ENCODE measurements at regions not wholly inside any gene's neighbourhood (a gene's known extent, or its start where the extent isn't known, plus 50 kb on each side); places are given as distances from the start of the nearest gene placed in this dataset.

- no peak for DNase-seq
These were observed 87.2 kb upstream of the PDE5A start for GRCh38 chr4:119715490-119716445.

DNA sequence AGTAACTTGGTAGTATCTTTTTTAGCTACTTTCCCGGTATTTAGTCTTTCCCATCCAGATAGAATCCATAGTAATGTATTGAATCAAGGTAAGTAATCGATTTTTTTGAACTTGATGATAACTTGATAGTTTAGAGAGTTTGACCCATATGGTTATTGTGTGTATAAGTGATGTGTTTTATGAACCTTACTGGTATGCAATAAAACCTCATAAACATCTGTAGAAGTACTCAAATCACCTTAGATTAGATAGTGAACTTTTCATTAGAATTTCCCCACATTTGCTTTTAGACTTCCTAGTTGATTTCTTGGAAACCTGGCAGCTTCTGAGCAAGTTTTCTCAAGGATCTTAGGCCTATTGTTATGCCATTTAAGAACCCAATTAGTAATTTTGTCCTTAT is 80.8 kb upstream of the PDE5A start:
- no peak for DNase-seq

DNA sequence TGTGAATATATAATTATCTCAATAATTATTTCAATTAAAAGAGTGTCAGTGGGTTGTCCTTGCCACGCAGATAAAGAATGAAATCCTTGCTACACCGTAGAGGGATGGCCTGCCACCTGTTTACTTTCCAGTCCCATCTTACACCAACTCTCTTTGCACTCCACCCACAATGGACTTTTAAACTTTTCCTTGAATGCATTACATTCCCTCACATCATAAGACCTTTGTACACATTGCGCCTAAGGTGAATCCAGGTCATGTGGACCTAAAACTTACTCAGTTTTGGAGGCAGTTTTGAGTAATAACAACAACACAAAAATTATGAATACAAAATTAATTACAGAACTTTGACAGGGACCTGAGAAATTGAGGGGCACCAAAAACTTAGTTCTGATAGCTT is 78.7 kb upstream of the PDE5A start:
- no peak for DNase-seq

DNA sequence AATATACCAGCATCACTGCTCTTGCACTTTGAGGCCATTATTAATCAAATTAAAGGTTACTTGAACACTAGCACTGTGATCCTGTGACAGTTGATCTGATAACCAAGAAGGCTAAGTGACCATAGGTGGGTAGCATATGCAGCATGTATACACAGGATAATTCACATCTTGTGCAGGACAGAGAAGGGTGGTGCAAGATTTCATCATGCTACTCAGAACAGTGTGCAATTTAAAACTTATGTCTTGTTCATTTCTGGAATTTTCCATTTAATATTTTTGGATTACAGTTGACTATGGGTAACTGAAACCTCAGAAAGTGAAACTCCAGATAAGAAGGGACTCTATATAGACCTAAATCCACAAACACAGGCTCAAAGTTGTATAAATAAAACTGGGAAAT is 78.2 kb upstream of the PDE5A start:
- DNase-seq: no peak

DNA sequence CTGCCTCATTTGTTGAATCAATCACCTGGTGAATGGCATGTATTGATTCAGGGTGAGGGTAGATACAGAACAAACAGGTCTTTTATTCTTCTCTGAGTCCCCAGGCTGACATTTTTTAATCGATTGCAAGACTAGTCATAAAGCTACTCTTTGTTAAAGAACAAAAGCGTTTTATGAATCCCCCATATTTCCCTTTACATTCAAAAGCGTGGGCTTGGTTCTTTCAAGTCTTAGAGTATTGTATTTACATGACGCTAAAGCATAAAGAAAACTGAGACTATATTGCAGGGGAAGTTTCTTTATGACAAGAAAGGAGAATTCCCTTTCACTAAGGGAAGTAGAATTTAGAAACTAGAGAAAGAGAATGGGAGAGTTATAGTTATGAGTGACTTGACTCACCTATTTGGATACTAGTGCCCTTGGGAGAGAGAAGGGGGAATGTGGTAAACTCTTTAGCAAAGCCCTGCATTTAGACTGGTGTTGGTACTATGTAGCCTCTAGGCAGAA is 69.3 kb upstream of the PDE5A start:
- DNase-seq: no peak

DNA sequence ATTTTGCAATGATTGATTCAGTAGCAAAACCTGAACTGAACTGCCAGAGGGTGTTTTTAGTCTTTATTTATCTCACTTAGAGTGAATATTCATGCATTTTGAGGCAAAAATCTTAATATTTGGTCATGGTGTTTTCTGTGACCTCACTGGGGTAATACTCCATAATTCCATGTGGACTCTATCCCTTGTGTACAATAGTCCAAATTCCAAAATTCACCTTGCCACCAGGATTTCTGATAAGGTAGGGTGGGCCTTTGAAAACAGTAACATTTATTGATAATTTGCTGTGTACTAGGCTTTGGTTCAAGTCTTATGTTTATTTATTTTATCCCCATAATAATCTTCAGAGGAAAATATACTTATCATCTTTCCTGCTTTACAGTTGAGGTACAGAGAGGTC is 68.4 kb upstream of the PDE5A start:
- no peak for DNase-seq

- no peak for DNase-seq
These were observed 66.6 kb upstream of the PDE5A start for GRCh38 chr4:119695216-119695615.

DNA sequence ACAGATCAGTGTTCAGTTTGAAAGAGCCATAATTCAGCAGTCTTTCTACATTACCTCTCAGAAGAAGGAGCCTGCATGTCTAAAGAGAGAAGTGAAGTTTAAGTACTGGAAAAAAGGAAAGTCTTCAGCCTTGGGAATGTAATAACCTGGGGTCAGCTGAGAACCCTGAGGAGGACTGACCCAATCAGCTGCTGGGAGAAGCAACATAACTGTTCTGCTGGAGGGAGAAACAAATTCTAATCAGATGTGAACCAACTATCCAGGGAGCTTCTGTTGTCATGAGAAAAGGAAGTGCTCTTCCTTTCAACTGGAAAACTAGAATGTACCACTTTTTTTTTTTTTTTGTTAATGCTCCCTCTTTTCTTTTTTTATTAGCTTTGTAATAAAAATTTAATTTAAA is 64.5 kb upstream of the PDE5A start:
- DNase-seq: no peak

DNA sequence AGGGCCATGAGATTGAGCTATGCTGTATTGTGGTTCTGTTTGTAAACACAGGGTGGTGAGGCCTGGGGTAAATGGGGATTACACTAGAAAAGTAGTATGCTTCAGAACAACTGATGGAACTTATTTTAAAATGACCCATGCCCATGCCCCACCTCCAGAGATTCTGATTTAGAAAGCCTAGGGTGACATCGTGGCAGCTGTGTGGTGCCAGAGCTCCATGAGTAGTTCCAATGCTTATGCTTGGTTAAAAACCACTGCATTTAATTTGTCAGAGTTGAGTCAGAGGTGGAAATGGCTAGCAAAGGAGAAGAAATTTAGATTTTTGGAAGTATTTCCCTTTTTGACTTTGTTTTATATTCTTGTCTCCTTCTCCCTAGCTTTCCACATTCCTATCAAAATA is 63.4 kb upstream of the PDE5A start:
- no peak for DNase-seq

GRCh38 chr4:119690871-119691270 is 62.3 kb upstream of the PDE5A start:
- DNase-seq: no peak

- no peak for DNase-seq
These were observed 59.8 kb upstream of the PDE5A start for GRCh38 chr4:119688446-119688845.

DNA sequence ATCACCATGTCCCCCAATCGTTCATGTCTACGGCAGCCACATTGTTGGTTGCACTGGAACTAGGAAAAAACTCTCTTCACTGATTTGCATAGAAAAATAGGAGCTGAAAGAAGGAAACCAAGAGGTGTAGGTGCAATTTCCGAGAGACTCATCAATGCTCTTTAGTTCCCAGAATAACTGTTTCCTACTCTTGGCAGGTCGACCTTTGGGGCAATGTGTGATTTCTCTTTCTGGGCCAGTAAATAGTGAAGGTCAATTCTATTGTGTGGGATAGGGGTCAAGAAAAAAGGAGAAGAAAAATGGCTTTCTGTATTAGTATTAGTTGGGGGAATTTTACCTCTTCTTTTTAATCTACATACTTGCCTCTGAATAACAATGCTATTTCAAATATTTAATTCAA is 55.9 kb upstream of the PDE5A start:
- DNase-seq: no peak

DNA sequence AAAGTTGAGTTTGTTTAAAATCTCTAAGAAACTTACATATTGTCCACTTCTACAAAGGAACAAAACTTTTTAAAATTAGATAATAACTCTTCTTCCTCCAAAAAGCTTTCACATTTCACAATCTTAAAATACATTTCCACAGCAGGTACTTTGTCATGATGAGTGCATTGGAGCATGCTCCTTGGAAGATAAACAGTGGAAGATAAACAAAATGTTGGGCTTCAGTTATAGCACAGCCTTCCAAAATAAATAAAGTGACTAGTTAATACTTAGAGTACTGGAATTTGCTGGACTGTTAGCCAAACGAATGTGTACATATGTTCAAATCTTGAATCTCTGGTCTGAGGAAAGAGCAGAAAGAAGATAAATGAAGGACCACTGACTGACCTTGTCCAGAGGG is 54.9 kb upstream of the PDE5A start:
- no peak for DNase-seq

DNA sequence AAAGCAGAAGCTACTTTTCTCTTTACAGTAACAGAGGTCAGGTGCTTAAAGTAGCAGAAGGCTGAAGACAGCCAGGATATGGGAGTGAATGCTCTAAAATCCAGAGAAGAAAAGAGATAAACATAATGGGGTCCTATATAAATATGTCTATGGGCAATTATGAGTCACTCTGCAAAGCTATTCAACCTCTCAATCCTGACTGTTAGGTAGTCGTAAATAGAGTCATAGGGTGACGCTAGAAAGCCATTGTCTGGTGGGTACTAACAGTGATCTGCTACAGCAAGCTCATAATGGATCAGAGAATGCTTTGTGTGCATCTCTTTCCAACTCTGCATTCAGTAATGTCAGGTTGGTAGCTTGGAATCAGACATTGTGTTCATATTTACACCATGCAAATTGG is 53.5 kb upstream of the PDE5A start:
- DNase-seq: no peak

- DNase-seq: no peak
These were observed 50.6 kb upstream of the PDE5A start for GRCh38 chr4:119679251-119679650.

- DNase-seq: no peak
These were observed 50.2 kb upstream of the PDE5A start for GRCh38 chr4:119678761-119679160.
